ENCODE measurements at regions not wholly inside any gene's neighbourhood (a gene's known extent, or its start where the extent isn't known, plus 50 kb on each side); places are given as distances from the start of the nearest gene placed in this dataset.

DNA sequence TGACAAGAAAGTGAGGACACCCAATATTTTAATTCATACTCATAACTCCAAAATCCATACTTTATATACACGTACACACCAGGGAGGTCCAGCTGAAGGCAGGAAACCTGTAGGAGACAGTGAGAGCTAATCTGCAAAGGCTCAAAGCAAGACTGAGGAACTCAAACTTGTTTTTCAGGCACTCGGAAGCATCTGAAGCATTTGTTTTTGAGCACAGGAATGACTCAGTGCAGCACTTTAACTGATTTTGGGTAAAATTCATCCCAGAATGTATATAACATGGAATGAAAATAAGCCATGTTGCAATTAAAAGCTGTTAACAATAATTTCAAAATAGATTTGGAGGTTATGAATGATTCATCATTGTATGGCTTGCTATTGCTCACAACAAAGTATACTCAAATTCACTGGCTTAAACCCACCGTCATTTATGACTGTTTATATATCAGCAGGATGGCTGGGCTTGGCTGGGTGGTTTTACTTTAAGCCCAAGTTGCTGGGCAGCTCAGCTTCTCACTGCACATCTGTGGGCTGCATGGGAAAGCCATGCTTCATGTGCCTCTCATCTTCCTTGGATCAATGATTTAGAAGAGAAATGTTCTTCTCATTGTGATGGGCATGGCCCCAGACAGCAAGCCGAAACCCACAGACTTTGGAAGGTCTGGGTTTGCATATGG is 177.0 kb downstream of the RFC3 start:
- no peak for TF ChIP-seq POLR2A (IDR thresholded peaks at IDR 0.05; ENCODE audit: low read depth, low read length)
- no peak for TF ChIP-seq TAF1 (IDR thresholded peaks at IDR 0.05; ENCODE audit: borderline replicate concordance, low read depth, low read length)
- no peak for TF ChIP-seq POLR2AphosphoS5 (IDR thresholded peaks at IDR 0.05; ENCODE audit: low read depth, low read length)
